K562 (cell line): ENCODE measurements at regions not wholly inside any gene's neighbourhood (a gene's known extent, or its start where the extent isn't known, plus 50 kb on each side); places are given as distances from the start of the nearest gene placed in this dataset.

ENCODE experiments used
- RERE ChIP-seq: sonication (generic); formaldehyde crosslinking; IDR thresholded peaks from 2 replicates; pipeline ENCODE4 v1.8.0; 2023; ENCODE audit warnings: missing genetic modification reagents, mild to moderate bottlenecking, borderline replicate concordance
- ZNF518B ChIP-seq: fragments of 250-450 bp; sonication (Bioruptor Pico); IDR thresholded peaks from 2 replicates; pipeline ENCODE4 v1.5.0; 2021; ENCODE audit warnings: mild to moderate bottlenecking, moderate library complexity
- ZNF561 ChIP-seq: fragments of 450-650 bp; formaldehyde crosslinking; conservative IDR thresholded peaks from 2 replicates; pipeline ENCODE4 v1.4.0; 2020; ENCODE audit warnings: mild to moderate bottlenecking, moderate library complexity

GRCh38 chr21:16742131-16742641 lies 770.7 kb upstream of the CXADR start (continued):
- TF ChIP-seq RERE (no peak), ZNF518B (CRISPR knock-in tag) (no peak), ZNF561 (no peak)
